Tibial nerve (tissue), 4 donors: ENCODE measurements at regions not wholly inside any gene's neighbourhood (a gene's known extent, or its start where the extent isn't known, plus 50 kb on each side); places are given as distances from the start of the nearest gene placed in this dataset.

Experiments
- DNase-seq, 2 donors: peaks; one replicate each; pipeline ENCODE4 v3.0.0-alpha.2; 2019; ENCODE audit warnings: low spot score in 2 of 2
- H3K27ac ChIP-seq, 4 donors: fragments of 200-600 bp; sonication (generic) in 3 of 4; one replicate each; pipeline ENCODE4 v1.5.1; 2017 to 2019; ENCODE audit warnings: mild to moderate bottlenecking in 1 of 4
- H3K27me3 ChIP-seq, 2 donors: fragments of 200-600 bp; sonication (generic) in 1 of 2; one replicate each; pipeline versions ENCODE4 v1.5.1 to v1.6.0; 2017 to 2019
- H3K36me3 ChIP-seq, 3 donors: fragments of 200-600 bp; sonication (generic); one replicate each; pipeline ENCODE4 v1.5.1; 2018 to 2019
- H3K4me1 ChIP-seq, 4 donors: fragments of 200-600 bp; sonication (generic) in 3 of 4; one replicate each; pipeline ENCODE4 v1.5.1; 2017 to 2019
- H3K4me3 ChIP-seq, 4 donors: fragments of 200-600 bp; sonication (generic) in 3 of 4; one replicate each; pipeline ENCODE4 v1.5.1; 2017 to 2019; ENCODE audit warnings: mild to moderate bottlenecking in 1 of 4, moderate library complexity in 1 of 4
- H3K9me3 ChIP-seq, 4 donors: fragments of 200-600 bp; sonication (generic) in 3 of 4; one replicate each; pipeline ENCODE4 v1.5.1; 2017 to 2019
- EP300 ChIP-seq, 2 donors: sonication (generic); formaldehyde crosslinking; IDR thresholded peaks; one replicate each; pipeline ENCODE4 v1.6.1; 2017; ENCODE audit warnings: antibody characterized with exemption in 2 of 2, mild to moderate bottlenecking in 1 of 2
- POLR2A ChIP-seq, 2 donors: fragments of 450-650 bp; IDR thresholded peaks; one replicate each; pipeline ENCODE4 v1.6.1; 2017; ENCODE audit warnings: antibody characterized with exemption in 2 of 2, mild to moderate bottlenecking in 2 of 2, moderate library complexity in 2 of 2
- WGBS, 2 donors: methylation state at CpG; one replicate each; pipeline ENCODE4 v1.1.5; 2018; 5-methylcytosine and 5-hydroxymethylcytosine counted together
- TF ChIP-seq, protein P1 (sequence below), 5 experiments: fragments of 200-600 bp in 3 of 5; fragments of 450-650 bp in 2 of 5; sonication (generic) in 3 of 5; IDR thresholded peaks; one replicate each; pipeline ENCODE4 v1.5.1; 2016 to 2019; ENCODE audit warnings: antibody characterized with exemption in 5 of 5, mild to moderate bottlenecking in 3 of 5, moderate library complexity in 2 of 5

DNA sequence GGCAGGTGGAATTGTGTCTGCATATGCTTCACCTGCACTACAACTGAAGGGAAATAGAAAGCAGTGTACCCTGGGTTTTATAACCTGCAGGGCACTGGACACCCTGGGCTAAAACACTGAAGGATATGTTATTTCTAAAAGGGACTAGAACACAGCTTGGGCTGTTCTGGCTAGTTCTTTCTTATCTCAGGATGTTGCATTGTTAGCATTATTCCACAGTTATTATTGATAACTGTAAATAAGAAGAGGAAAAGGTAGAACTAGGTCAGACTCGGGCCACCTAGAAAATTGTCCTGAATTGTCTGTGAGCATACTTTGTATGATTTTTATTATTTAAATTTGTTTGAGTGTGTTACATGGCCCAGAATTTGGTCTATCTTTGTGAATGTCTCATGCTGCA lies 493.9 kb upstream of the CDH9 start:
- H3K4me1 ChIP-seq: no peaks in the 10 kb centered on the region
- H3K4me3 ChIP-seq: no peak overlapping the region
- no peaks in the 10 kb centered on the region for H3K36me3 ChIP-seq
- H3K27ac ChIP-seq: no peak overlapping the region
- TF ChIP-seq EP300 (IDR thresholded peaks at IDR 0.05): no peak
- H3K27me3 ChIP-seq: no peaks in the 10 kb centered on the region
- 83 to 88% methylated on average over 1 of the region's 1 CpG for WGBS, 2 donors
- DNase-seq: no peak
- peaks cover 0 to 2% (median 0%) of the 10 kb centered on the region in 4 donors for H3K9me3 ChIP-seq

- TF ChIP-seq EP300 (IDR thresholded peaks at IDR 0.05) (no peak), POLR2A (IDR thresholded peaks at IDR 0.05) (no peak)
- TF ChIP-seq, protein P1, sequence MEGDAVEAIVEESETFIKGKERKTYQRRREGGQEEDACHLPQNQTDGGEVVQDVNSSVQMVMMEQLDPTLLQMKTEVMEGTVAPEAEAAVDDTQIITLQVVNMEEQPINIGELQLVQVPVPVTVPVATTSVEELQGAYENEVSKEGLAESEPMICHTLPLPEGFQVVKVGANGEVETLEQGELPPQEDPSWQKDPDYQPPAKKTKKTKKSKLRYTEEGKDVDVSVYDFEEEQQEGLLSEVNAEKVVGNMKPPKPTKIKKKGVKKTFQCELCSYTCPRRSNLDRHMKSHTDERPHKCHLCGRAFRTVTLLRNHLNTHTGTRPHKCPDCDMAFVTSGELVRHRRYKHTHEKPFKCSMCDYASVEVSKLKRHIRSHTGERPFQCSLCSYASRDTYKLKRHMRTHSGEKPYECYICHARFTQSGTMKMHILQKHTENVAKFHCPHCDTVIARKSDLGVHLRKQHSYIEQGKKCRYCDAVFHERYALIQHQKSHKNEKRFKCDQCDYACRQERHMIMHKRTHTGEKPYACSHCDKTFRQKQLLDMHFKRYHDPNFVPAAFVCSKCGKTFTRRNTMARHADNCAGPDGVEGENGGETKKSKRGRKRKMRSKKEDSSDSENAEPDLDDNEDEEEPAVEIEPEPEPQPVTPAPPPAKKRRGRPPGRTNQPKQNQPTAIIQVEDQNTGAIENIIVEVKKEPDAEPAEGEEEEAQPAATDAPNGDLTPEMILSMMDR (IDR thresholded peaks at IDR 0.05): no peak
- Histone ChIP-seq H3K27me3 (no peaks in the 10 kb centered on the region), H3K9me3 (no peaks in the 10 kb centered on the region), H3K36me3 (no peaks in the 10 kb centered on the region), H3K27ac (no peak overlapping the region), H3K4me1 (no peaks in the 10 kb centered on the region), H3K4me3 (no peak overlapping the region)
- no peak for DNase-seq
Observed at GRCh38 chr5:27524515-27524914, 486.1 kb upstream of the CDH9 start.

DNA sequence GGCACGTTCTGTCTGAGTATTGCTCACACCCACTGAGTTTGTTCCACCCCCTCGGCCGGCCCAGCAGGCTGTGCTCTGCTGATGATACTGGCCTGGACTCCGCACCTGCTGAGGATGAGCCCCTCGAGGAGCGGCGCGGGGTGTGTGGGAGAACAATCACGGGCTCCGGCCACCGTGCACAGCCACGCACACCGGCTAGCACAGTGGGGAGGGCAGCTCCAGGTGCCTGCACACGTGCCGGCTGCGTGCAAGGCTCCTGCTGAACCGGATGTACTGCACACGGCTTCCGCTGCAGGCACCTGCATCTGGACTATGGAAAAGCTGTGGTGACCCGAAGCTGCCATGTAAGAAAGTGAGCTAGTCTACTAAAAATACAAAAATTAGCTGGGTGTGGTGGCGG lies 485.2 kb upstream of the CDH9 start:
- Histone ChIP-seq H3K27me3 (no peaks in the 10 kb centered on the region), H3K27ac (no peak overlapping the region), H3K4me1 (no peaks in the 10 kb centered on the region), H3K9me3 (peaks cover 0 to 2% (median 0%) of the 10 kb centered on the region in 4 donors), H3K36me3 (no peaks in the 10 kb centered on the region), H3K4me3 (no peak overlapping the region)
- TF ChIP-seq, protein P1 (IDR thresholded peaks at IDR 0.05): no peak
- no peak for TF ChIP-seq POLR2A (IDR thresholded peaks at IDR 0.05)
- no peak for TF ChIP-seq EP300 (IDR thresholded peaks at IDR 0.05)
- 87 to 90% methylated on average over 21 of the region's 21 CpGs for WGBS, 2 donors
- no peak for DNase-seq

DNA sequence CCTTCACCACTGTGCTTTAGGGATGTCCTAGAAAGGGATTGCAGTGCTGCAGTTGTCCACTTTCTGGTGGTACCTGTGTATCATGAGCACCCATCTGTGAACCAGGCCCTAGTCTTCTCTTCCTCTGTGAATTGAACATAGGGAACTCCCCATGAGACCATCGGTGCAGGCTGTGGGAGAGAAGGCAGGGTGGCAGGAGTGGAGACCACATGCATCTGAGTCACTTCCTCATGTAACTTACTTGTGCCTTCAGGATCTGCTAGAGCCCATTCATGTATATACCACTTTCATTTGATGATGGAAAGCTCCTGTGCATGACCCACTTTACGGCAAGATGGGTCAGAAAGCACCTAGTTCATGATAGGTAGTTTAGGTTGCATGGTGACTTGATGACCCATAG lies 478.1 kb upstream of the CDH9 start:
- TF ChIP-seq, protein P1 (IDR thresholded peaks at IDR 0.05): no peak
- TF ChIP-seq EP300 (IDR thresholded peaks at IDR 0.05): no peak
- no peak for TF ChIP-seq POLR2A (IDR thresholded peaks at IDR 0.05)
- DNase-seq: no peak
- Histone ChIP-seq H3K36me3 (no peaks in the 10 kb centered on the region), H3K9me3 (peaks cover 0 to 7% (median 0%) of the 10 kb centered on the region in 4 donors), H3K4me3 (no peak overlapping the region), H3K27me3 (no peaks in the 10 kb centered on the region), H3K4me1 (no peaks in the 10 kb centered on the region), H3K27ac (no peak overlapping the region)
- WGBS, 2 donors: 82 to 96% methylated on average over 2 of the region's 2 CpGs

DNA sequence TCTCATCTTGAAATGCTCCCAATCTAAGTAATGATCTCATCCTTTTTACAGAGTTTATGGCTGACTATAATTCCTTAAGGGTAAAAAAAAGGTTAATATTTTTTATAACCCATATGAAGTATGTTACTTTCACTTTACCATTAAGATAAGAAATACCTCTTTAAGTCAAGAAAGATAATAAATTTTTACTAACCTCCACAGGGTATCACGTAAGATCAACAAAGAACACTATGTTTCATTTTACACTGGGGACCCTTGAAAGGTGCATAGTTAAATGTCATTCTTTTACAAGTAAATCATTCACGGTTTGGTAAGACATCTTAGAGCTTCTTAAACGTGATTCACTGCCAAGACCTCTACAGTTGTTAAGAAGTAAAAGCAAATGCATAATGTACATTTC lies 472.7 kb upstream of the CDH9 start:
- TF ChIP-seq POLR2A (IDR thresholded peaks at IDR 0.05) (no peak), EP300 (IDR thresholded peaks at IDR 0.05) (no peak)
- TF ChIP-seq, protein P1 (IDR thresholded peaks at IDR 0.05): no peak
- WGBS, 2 donors: 28 to 36% methylated on average over 3 of the region's 3 CpGs
- Histone ChIP-seq H3K4me1 (no peaks in the 10 kb centered on the region), H3K4me3 (no peak overlapping the region), H3K9me3 (peaks cover 0 to 5% (median 0%) of the 10 kb centered on the region in 4 donors), H3K27me3 (no peaks in the 10 kb centered on the region), H3K27ac (no peak overlapping the region), H3K36me3 (no peaks in the 10 kb centered on the region)
- no peak for DNase-seq

GRCh38 chr5:27503813-27504212 lies 465.4 kb upstream of the CDH9 start:
- WGBS, 2 donors: 45 to 49% methylated on average over 3 of the region's 3 CpGs
- Histone ChIP-seq H3K4me3 (no peak overlapping the region), H3K27me3 (no peaks in the 10 kb centered on the region), H3K27ac (no peak overlapping the region), H3K36me3 (no peaks in the 10 kb centered on the region), H3K9me3 (peaks cover 0 to 2% (median 0%) of the 10 kb centered on the region in 4 donors), H3K4me1 (no peaks in the 10 kb centered on the region)
- no peak for DNase-seq
- TF ChIP-seq EP300 (IDR thresholded peaks at IDR 0.05): no peak
- TF ChIP-seq POLR2A (IDR thresholded peaks at IDR 0.05): no peak
- TF ChIP-seq, protein P1 (IDR thresholded peaks at IDR 0.05): no peak
